HL-60 (cell line): ENCODE measurements at regions not wholly inside any gene's neighbourhood (a gene's known extent, or its start where the extent isn't known, plus 50 kb on each side); places are given as distances from the start of the nearest gene placed in this dataset.

Source experiments
- POLR2AphosphoS5 ChIP-seq: IDR thresholded peaks from 2 replicates; pipeline ENCODE4 v1.6.1; 2012; ENCODE audit warnings: low read depth
- SPI1 ChIP-seq: IDR thresholded peaks from 2 replicates; pipeline ENCODE4 v1.6.1; 2012; ENCODE audit warnings: low read depth, mild to moderate bottlenecking, borderline replicate concordance
- TF ChIP-seq, protein P1 (sequence below): IDR thresholded peaks from one replicate; pipeline ENCODE4 v1.5.1; 2011; ENCODE audit warnings: low read length, control low read depth, inconsistent platforms; ENCODE audit not compliant: insufficient read depth
- TF ChIP-seq, protein P2 (sequence below): IDR thresholded peaks from 2 replicates; pipeline ENCODE4 v1.6.1; 2012; ENCODE audit warnings: low read depth; ENCODE audit not compliant: insufficient replicate concordance

DNA sequence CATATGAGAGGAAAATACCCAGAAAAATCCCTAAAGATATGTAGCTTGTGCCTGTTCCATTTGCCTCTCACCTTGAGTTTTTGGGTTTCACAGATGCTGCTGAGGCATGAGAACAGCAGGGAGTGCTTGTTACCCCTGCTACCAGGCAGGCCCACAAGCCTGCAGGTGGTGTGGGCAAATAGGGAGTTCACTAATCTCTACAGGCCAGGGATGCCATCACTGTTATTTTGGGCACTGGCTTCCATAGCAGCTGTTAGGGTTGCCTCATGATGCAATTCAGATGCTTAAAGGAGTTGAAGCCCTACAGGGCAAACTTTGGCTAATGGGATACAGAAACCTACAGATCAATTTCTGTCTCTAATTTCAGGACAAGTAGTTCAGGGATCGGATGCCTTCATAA lies 873.5 kb downstream of the OTOL1 start:
- TF ChIP-seq POLR2AphosphoS5 (no peak), SPI1 (no peak)
- TF ChIP-seq, protein P1, sequence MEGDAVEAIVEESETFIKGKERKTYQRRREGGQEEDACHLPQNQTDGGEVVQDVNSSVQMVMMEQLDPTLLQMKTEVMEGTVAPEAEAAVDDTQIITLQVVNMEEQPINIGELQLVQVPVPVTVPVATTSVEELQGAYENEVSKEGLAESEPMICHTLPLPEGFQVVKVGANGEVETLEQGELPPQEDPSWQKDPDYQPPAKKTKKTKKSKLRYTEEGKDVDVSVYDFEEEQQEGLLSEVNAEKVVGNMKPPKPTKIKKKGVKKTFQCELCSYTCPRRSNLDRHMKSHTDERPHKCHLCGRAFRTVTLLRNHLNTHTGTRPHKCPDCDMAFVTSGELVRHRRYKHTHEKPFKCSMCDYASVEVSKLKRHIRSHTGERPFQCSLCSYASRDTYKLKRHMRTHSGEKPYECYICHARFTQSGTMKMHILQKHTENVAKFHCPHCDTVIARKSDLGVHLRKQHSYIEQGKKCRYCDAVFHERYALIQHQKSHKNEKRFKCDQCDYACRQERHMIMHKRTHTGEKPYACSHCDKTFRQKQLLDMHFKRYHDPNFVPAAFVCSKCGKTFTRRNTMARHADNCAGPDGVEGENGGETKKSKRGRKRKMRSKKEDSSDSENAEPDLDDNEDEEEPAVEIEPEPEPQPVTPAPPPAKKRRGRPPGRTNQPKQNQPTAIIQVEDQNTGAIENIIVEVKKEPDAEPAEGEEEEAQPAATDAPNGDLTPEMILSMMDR: no peak
- TF ChIP-seq, protein P2, sequence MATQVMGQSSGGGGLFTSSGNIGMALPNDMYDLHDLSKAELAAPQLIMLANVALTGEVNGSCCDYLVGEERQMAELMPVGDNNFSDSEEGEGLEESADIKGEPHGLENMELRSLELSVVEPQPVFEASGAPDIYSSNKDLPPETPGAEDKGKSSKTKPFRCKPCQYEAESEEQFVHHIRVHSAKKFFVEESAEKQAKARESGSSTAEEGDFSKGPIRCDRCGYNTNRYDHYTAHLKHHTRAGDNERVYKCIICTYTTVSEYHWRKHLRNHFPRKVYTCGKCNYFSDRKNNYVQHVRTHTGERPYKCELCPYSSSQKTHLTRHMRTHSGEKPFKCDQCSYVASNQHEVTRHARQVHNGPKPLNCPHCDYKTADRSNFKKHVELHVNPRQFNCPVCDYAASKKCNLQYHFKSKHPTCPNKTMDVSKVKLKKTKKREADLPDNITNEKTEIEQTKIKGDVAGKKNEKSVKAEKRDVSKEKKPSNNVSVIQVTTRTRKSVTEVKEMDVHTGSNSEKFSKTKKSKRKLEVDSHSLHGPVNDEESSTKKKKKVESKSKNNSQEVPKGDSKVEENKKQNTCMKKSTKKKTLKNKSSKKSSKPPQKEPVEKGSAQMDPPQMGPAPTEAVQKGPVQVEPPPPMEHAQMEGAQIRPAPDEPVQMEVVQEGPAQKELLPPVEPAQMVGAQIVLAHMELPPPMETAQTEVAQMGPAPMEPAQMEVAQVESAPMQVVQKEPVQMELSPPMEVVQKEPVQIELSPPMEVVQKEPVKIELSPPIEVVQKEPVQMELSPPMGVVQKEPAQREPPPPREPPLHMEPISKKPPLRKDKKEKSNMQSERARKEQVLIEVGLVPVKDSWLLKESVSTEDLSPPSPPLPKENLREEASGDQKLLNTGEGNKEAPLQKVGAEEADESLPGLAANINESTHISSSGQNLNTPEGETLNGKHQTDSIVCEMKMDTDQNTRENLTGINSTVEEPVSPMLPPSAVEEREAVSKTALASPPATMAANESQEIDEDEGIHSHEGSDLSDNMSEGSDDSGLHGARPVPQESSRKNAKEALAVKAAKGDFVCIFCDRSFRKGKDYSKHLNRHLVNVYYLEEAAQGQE: no peak
